Right ventricle myocardium inferior (tissue), 1 donor: ENCODE measurements at regions not wholly inside any gene's neighbourhood (a gene's known extent, or its start where the extent isn't known, plus 50 kb on each side); places are given as distances from the start of the nearest gene placed in this dataset.

ENCODE experiments used
- ATAC-seq: fragments of 200-7000 bp; cut with Tn5 transposase; one replicate; pipeline ENCODE4 v1.9.1; 2020; ENCODE audit warnings: mild to moderate bottlenecking, moderate library complexity
- DNase-seq: peaks from one replicate; pipeline ENCODE4 v3.0.0; 2021; ENCODE audit errors: missing footprints
- intact Hi-C: fragments of 100-400 bp; cut with DNase I; formaldehyde crosslinking; loops from one replicate; pipeline ENCODE4 v1.11.0; 2022
- donor health status: DM: no; HTN: yes; CAD: no; lungs with severe emphysema.

DNA sequence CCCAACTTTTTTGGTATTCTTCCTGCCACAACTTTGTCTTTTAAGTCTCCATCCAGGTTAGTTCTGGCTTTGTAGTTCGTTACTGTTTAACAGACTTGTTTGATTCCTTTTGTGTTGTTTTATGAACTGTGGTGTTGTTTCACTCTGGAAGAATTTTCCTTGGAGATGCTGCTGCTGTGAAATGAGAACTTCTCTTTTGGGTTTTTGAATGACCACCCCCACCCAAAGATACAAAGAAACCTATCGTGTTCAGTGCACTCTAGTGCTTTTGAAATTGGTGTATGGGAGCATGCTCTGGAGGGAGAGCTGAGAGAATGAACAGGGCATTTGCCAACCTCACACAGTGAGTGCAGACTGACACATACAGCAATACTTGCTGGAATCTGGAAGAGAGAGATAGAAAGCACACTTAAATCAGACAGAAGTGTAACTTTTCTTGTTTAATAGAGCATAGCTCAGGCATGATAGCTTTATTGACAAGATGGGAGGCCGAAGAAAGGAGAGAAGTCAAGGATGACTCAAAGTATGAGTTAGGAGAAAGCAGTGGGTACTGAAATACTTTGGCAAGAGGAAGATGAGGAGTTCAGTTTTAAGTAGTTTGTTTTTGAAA is 293.1 kb downstream of the SOX4 start:
- ATAC-seq (no peak), DNase-seq (no peak)
- intact Hi-C loops: no loop called here

DNA sequence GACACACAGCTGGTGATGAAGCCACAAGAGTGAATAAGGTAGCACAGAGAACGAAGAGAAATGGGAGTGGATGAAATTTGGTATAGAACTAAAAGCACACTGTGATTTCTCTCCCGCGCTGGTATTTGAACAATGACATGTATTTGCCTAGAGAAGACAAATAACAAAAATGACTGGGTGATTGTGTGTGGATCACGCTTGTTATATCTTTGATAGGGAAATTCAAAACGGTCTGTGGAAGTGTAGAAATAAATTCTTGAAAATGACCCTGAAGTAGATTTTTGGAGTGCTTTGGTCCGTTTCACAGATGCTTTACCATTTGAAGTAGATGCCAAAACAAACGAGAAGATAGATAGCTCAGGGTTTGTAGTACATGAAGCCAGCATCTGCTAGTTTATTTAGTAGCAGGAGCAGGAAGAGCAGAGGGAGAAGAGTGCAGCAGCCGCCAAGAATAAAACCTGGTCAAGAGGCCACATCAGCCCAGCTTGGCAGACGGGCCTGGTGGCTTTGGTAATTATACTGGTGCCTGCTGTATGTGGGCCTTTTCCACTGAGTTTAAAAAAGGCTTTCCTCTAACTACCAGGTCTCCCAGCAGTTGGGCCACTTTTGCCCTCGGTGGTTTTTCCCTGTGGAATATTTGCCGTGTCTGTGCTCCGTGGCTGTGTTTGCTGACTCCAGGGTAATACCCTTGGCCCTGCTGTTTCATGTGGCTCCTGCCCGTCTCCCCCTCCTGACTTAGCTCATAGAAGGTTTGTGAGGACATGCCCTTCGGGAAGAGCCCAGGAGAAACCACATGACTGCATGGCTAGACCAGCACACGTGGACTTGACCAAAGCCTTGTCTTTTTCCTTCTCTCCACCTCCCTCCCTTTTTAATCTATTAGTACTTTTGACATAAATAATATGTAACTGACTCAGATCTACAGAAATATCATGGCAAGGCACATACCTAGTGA is 294.0 kb downstream of the SOX4 start:
- intact Hi-C loops: no loop called here
- DNase-seq (no peak), ATAC-seq (peak; percentile 65)

DNA sequence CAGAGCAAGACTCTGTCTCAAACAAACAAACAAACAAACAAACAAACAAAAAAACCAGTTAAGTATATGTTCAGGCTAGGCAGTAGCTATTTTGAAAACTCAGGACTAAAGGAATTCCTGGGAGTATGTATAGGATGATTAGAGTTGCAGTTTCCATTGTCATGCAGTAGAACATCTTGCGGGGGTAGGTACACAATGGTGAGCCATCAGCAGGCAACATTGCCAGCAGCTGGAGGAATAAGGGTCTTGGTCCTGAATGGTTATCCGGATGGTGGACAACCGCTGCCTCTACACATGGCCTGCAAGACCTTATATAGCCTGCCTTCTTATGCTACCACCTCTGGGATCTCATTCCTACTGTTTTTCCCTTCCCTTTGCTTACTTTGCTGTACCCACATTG is 297.5 kb downstream of the SOX4 start:
- DNase-seq (no peak), ATAC-seq (no peak)
- intact Hi-C loops: no loop called here

DNA sequence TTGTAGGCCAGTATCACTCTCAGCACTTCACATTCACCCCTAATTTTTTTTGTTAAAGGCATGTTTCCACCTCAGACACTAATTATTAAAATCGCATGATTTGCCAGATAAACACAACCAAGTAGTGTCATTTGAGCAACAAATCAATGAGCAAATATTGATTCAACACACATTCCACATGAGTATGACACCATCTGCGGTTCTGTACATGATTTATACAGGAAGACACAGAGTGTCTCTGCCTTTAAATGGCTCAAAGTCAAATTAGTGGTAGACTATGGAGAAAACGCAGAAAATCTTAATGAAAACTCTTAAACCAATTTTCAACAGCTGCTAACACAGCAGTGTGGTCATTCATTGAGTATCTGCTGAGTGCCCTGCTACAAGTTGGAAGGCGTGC is 300.2 kb downstream of the SOX4 start:
- ATAC-seq (no peak), DNase-seq (no peak)
- intact Hi-C loops: no loop called here

DNA sequence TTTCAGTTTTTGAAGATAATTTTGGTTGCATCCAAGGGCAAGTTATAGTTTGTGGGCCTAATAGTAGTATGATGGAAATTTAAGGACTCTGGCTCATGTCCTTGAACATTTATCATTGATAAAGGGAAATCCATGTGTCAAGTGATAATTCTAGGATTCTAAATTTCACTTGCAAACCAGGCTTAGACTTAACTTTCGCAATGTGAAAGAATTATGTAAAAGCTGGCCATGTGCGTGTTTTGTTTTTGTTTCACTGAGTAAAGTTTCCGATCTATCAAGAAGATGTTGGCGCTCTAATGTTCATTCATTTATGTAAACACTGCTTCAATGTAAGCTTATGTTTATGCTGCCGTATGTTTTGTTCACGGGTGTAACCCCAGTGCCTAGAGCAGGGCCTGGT is 302.0 kb downstream of the SOX4 start:
- intact Hi-C loops: no loop called here
- DNase-seq (no peak), ATAC-seq (no peak)

DNA sequence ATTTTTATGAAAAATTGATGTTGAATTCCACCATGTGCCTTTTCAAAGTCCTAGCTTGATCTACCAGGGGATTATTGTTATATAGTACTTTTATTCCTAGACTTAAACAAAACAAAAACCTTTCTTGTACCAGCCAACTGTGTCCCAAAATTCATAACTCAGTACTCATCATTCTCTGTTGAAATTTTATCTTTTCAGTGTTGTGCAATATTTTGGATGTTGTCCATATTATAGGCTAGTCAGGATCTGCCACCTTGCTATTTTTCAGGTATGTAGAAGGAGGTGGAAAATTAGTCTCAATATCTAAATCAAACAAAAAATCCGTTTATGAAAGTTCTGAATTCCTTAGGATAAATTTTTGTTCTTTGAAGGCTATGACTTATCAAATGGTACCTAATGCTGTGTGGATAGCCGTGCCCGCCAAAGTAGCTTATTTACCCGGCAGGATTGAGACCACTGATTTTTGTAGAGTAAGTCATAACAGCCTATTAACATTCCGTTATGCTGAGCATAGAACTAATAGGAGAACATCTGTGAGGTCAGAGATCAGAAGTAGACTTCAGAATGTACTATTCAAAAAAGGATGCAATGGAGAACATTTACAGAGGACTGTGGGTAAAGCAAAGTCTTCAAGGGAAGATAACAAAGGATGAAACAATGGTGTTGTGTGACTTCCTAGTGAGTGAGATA is 304.7 kb downstream of the SOX4 start:
- ATAC-seq (no peak), DNase-seq (no peak)
- intact Hi-C loops: no loop called here

DNA sequence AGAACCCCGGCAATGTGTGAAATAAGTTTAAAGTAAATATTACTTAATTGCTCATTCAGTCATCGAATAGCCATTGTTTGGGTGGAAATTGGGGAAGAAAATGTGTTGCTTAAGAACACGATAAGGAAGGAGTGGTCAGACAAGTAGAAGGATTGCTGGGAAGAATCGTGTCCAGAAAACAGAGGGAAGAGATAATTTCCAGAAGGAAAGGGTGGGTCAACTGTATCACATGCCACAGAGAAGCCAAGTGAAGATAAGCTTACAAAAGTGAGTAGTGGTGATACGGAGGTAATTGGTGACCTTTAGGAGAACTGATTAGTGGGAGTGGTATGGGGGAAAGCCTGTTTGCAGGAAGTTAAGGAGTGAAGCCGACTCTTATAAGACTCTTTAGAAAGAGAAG is 306.2 kb downstream of the SOX4 start:
- intact Hi-C loops: no loop called here
- ATAC-seq: no peak
- DNase-seq: no peak

DNA sequence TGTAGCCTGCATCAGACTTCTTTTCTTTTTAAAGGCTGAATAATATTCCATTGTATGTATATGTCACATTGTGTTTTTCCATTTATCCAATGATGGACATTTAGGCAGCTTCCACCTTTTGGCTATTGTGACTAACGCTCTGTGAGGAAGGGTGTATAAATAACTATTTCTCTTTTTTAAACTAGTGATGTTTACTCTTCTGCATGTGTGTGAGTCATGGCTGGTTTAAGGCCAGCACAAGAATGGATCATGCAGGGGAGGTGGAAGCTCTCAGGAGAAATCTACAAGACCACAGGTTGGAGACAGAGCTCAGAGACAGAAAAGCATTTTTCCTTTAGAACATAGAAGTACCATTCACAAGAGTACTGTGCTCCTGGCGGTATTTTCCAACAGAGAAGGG is 307.2 kb downstream of the SOX4 start:
- DNase-seq (no peak), ATAC-seq (no peak)
- intact Hi-C loops: no loop called here

DNA sequence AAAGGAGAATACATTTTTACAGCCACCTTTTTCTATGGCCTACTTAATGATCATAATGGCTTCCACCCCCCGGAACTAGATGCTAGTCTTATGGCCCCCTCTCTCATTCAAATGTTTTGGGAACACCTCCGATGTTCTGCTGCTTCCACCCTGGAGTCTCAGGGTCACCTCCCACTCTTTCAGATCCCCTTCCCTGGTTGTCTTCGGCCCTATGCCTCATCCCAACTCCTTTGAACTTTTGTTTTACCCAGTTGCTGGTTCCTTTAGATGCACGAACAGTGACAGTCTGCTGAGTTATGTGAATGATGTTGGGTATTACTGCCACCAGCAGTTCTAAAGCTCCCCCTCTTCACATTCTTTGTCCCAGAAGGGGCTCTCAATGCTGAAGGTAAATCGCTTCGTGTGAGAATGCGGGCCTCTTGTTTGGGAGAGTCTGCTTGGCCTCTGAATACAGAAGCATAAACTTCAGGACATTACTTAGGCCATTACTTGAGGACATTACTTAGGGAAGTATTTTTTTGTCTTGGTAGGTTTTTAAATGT is 309.1 kb downstream of the SOX4 start:
- ATAC-seq: no peak
- DNase-seq: no peak
- intact Hi-C loops: no loop called here

DNA sequence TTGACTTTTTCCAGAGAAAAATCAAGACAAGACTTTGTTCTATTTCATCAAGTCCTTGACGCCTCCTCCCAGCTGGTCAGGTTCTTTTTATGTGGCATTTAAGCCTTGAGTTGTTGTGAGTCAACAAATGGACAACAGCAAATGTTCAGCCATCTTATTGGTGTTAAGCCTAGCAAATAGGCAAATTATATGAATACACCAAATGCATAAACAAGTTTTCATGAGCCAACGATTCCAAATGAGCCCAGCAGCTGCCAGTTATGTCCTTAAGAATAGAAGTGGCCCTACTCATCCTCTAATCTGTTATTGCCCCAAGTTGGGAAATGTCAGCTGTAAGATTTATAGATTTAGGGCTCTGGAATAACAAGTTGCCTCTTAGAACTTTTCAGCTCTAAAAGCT is 312.0 kb downstream of the SOX4 start:
- intact Hi-C loops: no loop called here
- ATAC-seq: no peak
- no peak for DNase-seq

DNA sequence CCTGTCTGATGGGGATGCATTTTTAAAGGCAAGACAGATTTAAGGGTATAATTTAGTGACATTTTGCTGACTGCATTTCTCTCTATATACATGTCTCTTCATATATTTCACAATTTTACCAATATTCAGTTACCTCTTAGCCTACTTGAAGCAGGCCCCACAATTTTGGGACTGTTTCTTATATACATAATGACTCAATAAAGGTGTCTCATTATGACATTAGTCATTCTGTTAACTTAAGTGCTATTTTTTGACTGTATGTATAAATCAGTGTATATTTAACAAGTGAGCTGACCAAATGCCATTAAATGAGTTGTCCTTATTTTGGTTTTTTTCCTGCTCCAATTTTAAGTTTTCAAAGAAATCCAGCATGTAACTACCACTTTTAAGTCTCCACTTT is 313.3 kb downstream of the SOX4 start:
- DNase-seq (no peak), ATAC-seq (no peak)
- intact Hi-C loops: no loop called here

DNA sequence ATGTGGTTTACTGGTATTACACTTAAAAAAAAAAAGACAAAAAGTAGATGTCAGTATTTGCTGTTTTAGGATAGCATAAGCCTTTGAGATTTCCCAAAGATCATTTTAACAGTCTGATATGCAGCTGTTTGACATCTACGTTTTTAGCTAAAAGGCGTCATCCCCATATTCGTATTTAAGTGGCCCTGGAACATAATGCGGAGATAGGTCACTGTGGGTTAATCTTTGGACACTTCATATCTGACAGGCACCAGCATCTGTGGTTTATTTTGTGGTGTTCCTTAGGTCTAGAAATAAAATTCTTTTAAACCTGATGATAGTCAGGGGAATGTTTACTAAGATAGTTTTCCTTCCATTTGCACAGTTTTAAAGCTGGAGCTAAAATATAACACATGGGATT is 313.7 kb downstream of the SOX4 start:
- DNase-seq (no peak), ATAC-seq (no peak)
- intact Hi-C loops: no loop called here

DNA sequence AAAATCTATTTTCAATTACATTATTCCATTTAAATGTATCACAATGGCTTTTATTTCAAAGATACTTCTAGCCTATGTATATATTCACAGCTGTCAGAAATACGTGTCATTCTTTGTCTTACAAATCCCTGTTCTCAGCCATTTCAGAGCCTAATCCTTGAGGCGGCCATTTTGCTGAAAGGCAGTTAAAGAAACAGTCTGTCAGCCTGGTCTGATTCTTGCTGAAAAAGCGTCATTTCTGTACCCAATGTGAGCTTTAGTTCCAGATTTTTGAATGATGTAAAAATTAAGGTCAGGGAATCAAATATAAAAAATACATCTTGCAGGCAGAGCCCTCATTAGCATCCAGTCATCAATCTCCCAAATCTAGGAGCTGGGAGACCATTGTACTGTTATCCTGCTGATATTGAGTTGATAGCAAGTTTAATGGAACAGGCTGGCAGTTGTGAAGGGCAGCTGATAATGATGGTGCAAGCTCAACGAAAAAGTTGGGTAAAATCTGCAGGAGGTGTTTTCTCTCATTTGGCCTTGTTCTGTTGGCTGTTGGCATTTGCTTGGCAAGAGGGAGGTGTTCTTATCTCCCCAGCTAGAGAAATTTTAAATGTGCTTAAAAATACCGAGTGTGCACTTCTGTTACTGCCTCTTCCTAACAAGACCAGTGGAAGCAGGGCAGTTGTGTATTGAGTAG is 314.8 kb downstream of the SOX4 start:
- DNase-seq: no peak
- ATAC-seq: no peak
- intact Hi-C loops: no loop called here

DNA sequence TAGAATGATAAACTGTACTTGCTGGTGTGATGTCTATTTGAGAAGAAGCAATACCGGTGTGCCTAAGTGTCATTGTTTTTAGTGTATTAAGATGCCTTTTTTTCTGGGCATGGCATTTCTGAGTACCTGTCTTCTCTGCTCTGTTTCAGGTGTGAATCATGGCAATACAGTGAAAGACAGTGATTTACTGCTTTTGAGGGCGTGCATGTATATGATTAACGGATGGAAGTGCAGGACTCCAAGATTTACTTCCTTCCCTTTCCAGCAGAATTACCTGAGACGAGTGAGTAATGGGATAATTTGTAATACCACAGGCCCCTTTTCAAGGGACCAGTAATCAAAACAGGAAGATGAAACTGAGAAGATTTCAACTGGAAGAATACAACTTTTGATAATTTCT is 315.8 kb downstream of the SOX4 start:
- no peak for DNase-seq
- no peak for ATAC-seq
- intact Hi-C loops: no loop called here

DNA sequence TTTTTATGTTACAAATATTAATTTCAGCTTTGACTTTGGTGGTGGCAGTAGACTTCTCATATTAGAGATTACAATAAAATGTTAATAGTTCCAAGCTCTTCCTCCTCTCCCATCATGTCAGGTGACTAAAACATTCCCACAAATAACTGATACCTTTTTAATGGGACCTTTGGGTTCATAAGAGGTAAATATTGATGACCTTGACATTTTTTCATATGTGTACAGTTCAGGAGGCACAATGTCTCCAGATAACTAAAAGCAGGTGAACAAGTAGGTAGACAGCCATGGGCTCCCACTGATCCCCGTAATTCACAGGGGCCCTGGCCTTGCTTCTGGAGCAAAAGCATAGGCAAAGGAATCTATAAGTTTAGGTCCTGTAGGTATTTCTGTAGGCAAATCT is 317.7 kb downstream of the SOX4 start:
- DNase-seq (no peak), ATAC-seq (no peak)
- intact Hi-C loops: no loop called here

DNA sequence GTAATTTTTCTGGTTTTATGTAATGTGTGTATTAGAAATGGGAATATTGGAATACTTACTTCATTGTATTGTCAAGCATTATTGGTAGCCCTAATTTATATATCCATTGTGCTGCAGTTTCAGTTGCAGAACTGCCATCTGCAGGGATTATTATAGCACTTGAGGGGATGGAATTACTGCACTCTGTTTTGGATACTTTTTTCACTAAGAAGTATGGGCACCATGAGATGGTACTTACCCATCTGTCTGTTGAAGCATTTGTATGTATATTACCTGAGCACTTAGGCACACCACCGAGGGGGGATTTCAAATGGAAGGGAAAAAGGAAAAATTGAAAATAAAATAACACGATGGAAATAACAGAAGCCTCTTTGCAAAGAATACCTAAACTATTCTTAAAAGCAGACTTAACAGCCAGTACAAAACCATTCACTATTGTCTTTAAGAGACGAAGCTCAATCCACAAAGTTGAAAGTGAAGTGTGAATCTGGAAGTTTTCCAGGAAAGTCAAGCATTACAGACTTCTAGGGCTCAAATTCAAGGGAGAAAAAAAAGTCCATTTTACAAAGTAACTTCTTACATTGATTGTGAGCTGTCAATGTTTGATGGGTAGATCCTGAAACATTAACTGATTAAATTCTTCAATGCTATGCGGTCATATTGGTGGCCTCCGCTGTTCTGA is 318.7 kb downstream of the SOX4 start:
- ATAC-seq (no peak), DNase-seq (no peak)
- intact Hi-C loops: no loop called here

DNA sequence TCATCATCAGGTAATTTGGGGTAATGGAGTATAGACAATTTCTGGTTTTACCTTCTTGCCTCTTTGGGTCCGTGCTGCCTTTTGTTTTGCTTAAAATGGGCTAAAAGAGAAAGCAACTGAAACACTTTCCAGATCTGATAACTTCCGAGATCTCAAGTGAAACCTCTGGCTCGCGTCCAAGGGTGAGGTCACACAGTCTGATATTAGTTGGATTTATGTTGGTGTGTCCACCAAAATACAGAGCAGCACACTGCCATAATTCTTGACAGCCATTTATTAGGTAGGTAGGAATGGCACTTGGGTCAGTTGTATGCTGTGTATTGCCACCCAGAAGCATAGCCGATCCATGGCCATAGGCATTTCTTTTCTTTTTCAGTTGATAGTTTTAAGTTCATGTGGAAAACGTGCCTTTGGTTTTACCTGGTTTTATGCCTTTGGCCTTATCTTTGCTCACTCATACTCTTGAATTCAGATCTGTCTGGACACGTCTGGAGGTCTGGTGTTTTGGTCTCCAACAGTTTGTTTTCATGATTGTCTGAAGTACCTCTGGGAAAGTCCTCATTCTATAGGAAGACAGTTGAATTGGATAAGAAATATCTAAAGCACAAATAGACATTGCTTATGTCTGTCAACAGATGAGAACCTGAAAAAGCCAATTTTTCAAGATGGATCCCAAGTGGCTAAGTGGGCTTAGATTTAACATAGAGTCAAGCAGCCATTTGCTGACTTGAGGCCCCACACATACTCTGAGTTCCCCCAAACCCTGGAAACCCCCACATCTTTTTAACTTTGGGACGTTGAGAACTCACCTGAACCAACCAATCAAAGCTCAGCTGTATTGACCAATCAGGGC is 320.8 kb downstream of the SOX4 start:
- ATAC-seq: no peak
- DNase-seq: peak; percentile 71
- intact Hi-C loops: no loop called here
